GM12891 (cell line): ENCODE measurements at regions not wholly inside any gene's neighbourhood (a gene's known extent, or its start where the extent isn't known, plus 50 kb on each side); places are given as distances from the start of the nearest gene placed in this dataset.

Source experiments
- POLR2A ChIP-seq: IDR thresholded peaks from 2 replicates; pipeline ENCODE4 v1.6.1; 2011; ENCODE audit warnings: low read depth, low read length, control low read depth
- POLR2AphosphoS5 ChIP-seq: IDR thresholded peaks from 2 replicates; pipeline ENCODE4 v1.6.1; 2011; ENCODE audit warnings: low read depth, low read length, control low read depth

DNA sequence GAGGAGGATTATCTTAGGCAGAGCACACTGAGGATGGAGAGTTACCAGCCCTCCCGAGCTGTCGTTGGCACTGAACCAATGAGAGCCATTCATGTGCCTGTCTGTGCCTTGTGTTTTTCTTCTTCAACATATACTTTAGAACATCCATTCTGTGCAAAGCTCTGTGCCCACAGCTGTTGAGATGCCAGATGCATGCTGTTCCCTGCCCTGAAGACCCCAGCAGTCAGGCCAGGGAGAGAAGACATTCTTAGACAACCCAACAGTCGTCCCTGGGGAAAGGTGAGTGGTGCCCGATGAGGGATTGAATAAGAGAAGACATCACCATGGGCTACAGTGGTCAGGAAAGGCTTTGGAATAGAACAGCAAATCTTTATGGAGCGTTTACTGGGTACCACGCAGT is 114.1 kb downstream of the NRN1 start:
- no peak for TF ChIP-seq POLR2A
- TF ChIP-seq POLR2AphosphoS5: no peak
